Immature natural killer cell (primary cell): ENCODE measurements at regions not wholly inside any gene's neighbourhood (a gene's known extent, or its start where the extent isn't known, plus 50 kb on each side); places are given as distances from the start of the nearest gene placed in this dataset.

Experiments
- DNase-seq, 3 donors: peaks; one replicate each; pipeline ENCODE4 v3.0.0; 2022; ENCODE audit warnings: mixed read lengths in 1 of 3
- H3K27ac Mint-ChIP-seq, 6 donors: one replicate each; pipeline ENCODE4 v1.8.0; 2020; ENCODE audit warnings: mixed read lengths in 6 of 6, mild to moderate bottlenecking in 5 of 6, inconsistent platforms in 4 of 6, moderate library complexity in 3 of 6
- H3K27me3 Mint-ChIP-seq, 3 donors: one replicate each; pipeline ENCODE4 v1.8.0; 2020 to 2021; ENCODE audit warnings: low read depth in 3 of 3, mild to moderate bottlenecking in 3 of 3, mixed read lengths in 3 of 3, moderate library complexity in 3 of 3, inconsistent platforms in 1 of 3
- H3K36me3 Mint-ChIP-seq, 3 donors: one replicate each; pipeline ENCODE4 v1.8.0; 2020; ENCODE audit warnings: mixed read lengths in 3 of 3, inconsistent platforms in 2 of 3, mild to moderate bottlenecking in 2 of 3
- H3K4me1 Mint-ChIP-seq, 2 donors: one replicate each; pipeline ENCODE4 v1.8.0; 2020; ENCODE audit warnings: inconsistent platforms in 2 of 2, mild to moderate bottlenecking in 2 of 2, mixed read lengths in 2 of 2, moderate library complexity in 1 of 2
- H3K4me3 Mint-ChIP-seq, 5 donors: one replicate each; pipeline ENCODE4 v1.8.0; 2020; ENCODE audit warnings: mild to moderate bottlenecking in 5 of 5, mixed read lengths in 5 of 5, inconsistent platforms in 3 of 5, moderate library complexity in 3 of 5
- H3K9me3 Mint-ChIP-seq, 6 donors: one replicate each; pipeline ENCODE4 v1.8.0; 2020; ENCODE audit warnings: mild to moderate bottlenecking in 6 of 6, mixed read lengths in 6 of 6, inconsistent platforms in 4 of 6, moderate library complexity in 3 of 6

DNA sequence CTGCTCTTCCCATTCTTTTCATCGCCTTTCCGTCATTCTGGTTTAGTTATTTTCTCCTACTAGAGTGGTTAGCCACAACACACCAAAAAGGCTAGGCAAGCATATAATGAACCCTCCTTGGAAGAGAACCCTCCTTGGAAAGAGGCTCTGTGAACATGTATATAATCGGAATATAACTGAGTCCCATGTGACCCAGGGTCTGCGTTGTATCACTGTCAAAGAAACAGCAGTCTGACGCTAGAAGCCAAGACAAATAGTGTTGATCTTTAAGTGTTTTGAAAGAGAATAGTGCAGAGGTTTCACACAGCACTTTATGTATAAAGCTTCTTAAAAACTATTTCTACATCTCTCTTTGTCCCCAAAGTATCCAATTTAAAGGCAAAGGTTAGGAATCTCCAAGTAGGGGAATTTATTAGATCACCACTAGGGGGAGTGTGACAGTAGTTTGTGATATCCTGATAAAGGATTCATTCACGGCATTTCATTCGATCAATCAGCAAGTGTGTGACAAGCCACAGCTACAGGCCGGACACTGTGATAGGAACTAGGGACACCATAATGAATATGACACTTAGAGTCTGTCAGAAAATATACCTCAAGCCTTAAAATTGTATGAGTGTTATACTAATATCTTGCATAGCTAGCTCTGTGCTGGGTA is 395.3 kb downstream of the CD109 start:
- no peak for DNase-seq
- Mint-ChIP-seq H3K4me3 (no peak overlapping the region), H3K9me3 (peaks cover 0 to 9% (median 2%) of the 10 kb centered on the region in 6 donors), H3K4me1 (no peaks in the 10 kb centered on the region), H3K36me3 (no peaks in the 10 kb centered on the region), H3K27ac (no peak overlapping the region), H3K27me3 (peaks cover 0 to 2% (median 1%) of the 10 kb centered on the region in 3 donors)

DNA sequence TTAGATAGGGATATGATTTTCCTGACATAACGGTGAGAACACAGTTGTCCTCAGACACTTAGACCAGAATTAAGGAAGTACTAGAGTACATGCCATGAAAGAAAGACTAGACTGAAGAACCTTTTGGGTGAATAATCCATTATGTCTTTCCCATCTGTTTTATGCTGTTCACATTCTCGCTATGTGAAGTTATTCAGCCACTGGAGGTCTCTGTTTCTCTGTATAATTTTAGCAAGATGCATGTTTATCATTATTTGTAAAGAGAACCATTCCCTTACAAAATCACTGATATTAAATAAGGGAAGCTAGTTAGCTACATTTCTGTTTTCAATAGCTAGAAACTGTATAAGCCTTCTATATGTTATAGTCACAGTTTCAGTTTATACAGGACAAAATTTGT is 391.9 kb downstream of the CD109 start:
- H3K27ac Mint-ChIP-seq: no peak overlapping the region
- no peaks in the 10 kb centered on the region for H3K36me3 Mint-ChIP-seq
- DNase-seq: no peak
- H3K9me3 Mint-ChIP-seq: peaks cover 0 to 8% (median 2%) of the 10 kb centered on the region in 6 donors
- peaks cover 0 to 2% (median 1%) of the 10 kb centered on the region in 3 donors for H3K27me3 Mint-ChIP-seq
- H3K4me3 Mint-ChIP-seq: no peak overlapping the region
- H3K4me1 Mint-ChIP-seq: no peaks in the 10 kb centered on the region

DNA sequence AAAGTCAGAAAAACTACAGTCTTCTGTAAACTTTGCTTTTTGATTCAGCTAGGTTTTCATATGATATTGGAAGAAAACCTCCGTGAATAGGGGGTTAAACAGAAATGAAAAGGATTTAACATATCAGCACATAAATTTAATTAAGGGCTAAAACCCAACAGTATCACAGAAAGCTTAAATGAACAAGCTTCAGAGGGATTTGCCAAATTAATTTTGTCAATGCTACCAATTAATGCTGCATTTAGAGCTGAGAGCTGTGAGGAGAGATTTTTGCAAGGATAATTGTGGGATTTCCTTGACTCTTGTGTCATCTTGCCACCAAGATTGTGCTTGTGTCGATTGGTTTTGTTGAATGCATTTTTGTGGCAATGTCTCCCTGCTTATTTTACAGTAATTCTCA is 379.9 kb downstream of the CD109 start:
- Mint-ChIP-seq H3K9me3 (peaks cover 0 to 6% (median 2%) of the 10 kb centered on the region in 6 donors), H3K27me3 (peaks cover 0 to 1% (median 0%) of the 10 kb centered on the region in 3 donors), H3K4me1 (no peaks in the 10 kb centered on the region), H3K27ac (no peak overlapping the region), H3K4me3 (no peak overlapping the region), H3K36me3 (no peaks in the 10 kb centered on the region)
- DNase-seq: no peak

DNA sequence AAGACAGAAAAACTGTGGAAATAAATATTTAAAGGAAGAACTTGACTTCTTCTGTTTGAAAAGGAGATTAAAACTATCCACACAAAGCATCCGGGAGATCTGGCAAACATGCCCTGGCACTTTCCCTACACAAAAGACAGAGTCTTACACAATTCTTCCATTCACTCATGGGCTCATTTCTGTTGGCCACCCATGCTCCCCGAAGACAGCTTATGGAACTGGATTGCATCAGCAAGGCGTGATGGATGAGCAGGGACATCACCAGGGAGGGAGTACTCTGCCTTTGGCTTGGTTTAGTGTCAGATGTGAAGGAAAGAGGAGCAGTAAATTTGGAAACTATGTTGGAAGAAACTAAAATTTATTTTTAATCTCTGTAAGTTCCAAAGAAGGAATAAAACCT is 379.3 kb downstream of the CD109 start:
- DNase-seq: no peak
- Mint-ChIP-seq H3K9me3 (peaks cover 0 to 6% (median 1%) of the 10 kb centered on the region in 6 donors), H3K27ac (no peak overlapping the region), H3K27me3 (peaks cover 0 to 1% (median 0%) of the 10 kb centered on the region in 3 donors), H3K4me3 (no peak overlapping the region), H3K36me3 (no peaks in the 10 kb centered on the region), H3K4me1 (no peaks in the 10 kb centered on the region)

DNA sequence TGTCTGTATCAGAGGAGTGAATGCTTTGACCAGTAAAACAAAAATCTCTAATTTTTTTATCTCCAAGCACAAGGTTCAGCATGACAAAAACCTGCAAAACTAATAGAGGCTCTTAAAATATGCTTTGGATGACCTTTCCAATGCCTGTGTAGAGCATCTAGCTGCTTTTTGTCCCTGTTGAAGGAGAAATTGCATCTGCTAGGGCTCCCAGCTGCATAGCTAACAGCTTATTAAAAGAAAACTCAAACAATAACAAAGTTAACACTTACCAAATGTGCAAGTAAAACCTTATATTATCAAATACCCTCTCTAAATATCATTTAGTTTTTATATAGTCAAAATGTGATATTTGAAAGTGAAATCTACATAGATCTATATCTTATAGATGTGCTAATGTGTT is 378.6 kb downstream of the CD109 start:
- Mint-ChIP-seq H3K9me3 (peaks cover 0 to 12% (median 1%) of the 10 kb centered on the region in 6 donors), H3K27me3 (peaks cover 0 to 1% (median 0%) of the 10 kb centered on the region in 3 donors), H3K4me1 (no peaks in the 10 kb centered on the region), H3K4me3 (no peak overlapping the region), H3K27ac (no peak overlapping the region), H3K36me3 (no peaks in the 10 kb centered on the region)
- DNase-seq: no peak

DNA sequence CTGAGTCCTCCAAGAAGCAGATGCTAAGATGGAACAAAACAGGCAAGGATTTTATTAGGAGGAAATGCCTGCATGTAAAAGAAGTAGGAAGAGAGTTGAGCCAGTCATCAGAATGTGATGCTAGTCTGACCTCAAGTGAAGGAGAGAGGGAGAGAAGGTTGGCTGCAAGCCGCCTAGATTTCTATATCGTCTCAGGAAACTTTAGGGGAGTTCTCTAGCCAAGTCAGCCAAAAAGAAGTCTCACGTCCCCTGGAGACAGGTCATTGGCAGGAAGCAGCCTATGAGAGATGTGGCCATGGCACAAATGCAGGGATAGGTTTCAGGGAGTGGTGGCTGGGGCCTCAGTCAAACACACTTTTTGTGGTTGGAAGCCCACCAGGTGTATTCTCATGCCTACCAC is 378.0 kb downstream of the CD109 start:
- Mint-ChIP-seq H3K27me3 (peaks cover 0 to 1% (median 0%) of the 10 kb centered on the region in 3 donors), H3K27ac (no peak overlapping the region), H3K4me1 (no peaks in the 10 kb centered on the region), H3K9me3 (peaks cover 0 to 13% (median 1%) of the 10 kb centered on the region in 6 donors), H3K4me3 (no peak overlapping the region), H3K36me3 (no peaks in the 10 kb centered on the region)
- no peak for DNase-seq

DNA sequence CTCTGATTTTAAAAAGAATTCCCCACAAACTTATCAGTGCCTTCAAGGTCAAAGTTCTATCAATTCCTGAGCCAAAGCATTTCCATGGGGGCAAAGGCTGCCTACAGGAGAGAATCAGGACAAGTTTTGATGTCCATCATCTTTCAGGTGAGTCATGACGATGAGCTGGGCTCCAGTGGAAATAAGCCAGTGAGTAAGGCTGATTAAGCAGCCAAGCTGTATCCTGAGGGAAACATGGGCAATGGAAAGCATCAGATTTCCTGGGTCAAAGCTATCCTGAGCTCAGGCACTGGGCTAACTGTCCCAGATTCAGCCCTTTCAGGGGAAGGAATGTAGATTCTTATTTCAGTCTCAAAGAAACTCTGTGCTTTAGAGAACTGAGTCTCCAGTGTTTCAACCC is 377.4 kb downstream of the CD109 start:
- Mint-ChIP-seq H3K4me1 (no peaks in the 10 kb centered on the region), H3K36me3 (no peaks in the 10 kb centered on the region), H3K9me3 (peaks cover 0 to 13% (median 1%) of the 10 kb centered on the region in 6 donors), H3K27me3 (peaks cover 0 to 1% (median 0%) of the 10 kb centered on the region in 3 donors), H3K4me3 (no peak overlapping the region), H3K27ac (no peak overlapping the region)
- no peak for DNase-seq

DNA sequence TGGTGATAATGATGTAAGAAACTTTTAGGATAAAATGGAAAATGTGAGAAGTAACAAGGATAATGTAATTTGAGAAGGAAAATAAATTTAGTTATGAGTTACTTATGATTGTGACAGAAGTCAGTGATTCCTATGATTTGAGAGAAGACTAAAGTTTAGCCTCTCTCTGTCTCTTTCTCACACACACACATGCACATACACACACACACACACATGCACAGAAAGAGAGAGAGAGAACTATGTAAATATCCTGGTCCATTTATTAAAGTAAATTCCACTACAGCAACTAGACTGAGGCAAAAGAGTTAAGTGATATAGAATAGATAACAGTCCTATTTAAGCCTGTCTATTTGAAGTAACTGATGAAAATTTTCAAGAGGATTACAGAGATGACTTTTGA is 375.2 kb downstream of the CD109 start:
- no peak overlapping the region for H3K27ac Mint-ChIP-seq
- peaks cover 0 to 18% (median 3%) of the 10 kb centered on the region in 6 donors for H3K9me3 Mint-ChIP-seq
- H3K4me3 Mint-ChIP-seq: no peak overlapping the region
- peaks cover 0 to 1% (median 0%) of the 10 kb centered on the region in 3 donors for H3K27me3 Mint-ChIP-seq
- H3K36me3 Mint-ChIP-seq: no peaks in the 10 kb centered on the region
- DNase-seq: no peak
- H3K4me1 Mint-ChIP-seq: no peaks in the 10 kb centered on the region

DNA sequence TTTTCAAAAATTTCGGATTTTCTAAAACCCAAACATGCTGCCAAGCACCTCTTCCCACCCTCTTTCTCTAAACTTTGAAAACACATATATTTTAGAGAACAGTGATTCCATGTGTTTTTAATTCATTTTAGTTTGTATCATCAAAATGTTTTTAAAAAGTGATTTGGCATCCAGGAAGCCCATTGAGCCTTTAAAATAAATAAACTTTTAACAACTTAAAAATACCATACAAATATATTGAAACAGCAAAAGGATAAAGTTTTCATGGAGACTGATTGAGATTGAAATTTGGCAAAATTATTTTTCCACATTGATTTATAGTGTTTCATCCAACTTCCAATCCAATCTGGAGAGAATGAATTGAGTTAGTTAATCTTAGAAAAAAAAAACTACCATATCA is 374.7 kb downstream of the CD109 start:
- Mint-ChIP-seq H3K9me3 (peaks cover 0 to 18% (median 3%) of the 10 kb centered on the region in 6 donors), H3K27me3 (peaks cover 0 to 1% (median 0%) of the 10 kb centered on the region in 3 donors), H3K4me3 (no peak overlapping the region), H3K36me3 (no peaks in the 10 kb centered on the region), H3K4me1 (no peaks in the 10 kb centered on the region), H3K27ac (no peak overlapping the region)
- no peak for DNase-seq

DNA sequence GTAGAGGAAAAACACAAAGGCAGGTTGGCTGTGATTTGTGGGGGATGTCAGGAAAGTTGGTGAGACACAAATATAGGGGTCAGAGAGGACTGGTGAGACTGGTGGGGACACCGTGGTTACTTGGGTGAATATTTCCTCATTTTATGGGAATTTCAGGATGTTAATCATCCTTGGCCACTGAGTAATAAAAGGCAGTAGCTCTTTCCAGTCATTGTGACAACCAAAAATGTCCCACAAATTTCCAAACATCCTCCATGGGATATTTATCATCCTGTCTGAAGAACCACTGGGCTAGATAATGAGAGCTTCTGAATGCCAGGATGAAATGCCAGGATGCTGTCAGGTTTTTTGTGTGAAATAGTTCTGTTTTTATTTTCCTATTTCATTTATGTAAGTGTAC is 374.1 kb downstream of the CD109 start:
- Mint-ChIP-seq H3K36me3 (no peaks in the 10 kb centered on the region), H3K4me3 (no peak overlapping the region), H3K27me3 (peaks cover 0 to 1% (median 0%) of the 10 kb centered on the region in 3 donors), H3K9me3 (peaks cover 0 to 13% (median 3%) of the 10 kb centered on the region in 6 donors), H3K27ac (no peak overlapping the region), H3K4me1 (no peaks in the 10 kb centered on the region)
- no peak for DNase-seq

DNA sequence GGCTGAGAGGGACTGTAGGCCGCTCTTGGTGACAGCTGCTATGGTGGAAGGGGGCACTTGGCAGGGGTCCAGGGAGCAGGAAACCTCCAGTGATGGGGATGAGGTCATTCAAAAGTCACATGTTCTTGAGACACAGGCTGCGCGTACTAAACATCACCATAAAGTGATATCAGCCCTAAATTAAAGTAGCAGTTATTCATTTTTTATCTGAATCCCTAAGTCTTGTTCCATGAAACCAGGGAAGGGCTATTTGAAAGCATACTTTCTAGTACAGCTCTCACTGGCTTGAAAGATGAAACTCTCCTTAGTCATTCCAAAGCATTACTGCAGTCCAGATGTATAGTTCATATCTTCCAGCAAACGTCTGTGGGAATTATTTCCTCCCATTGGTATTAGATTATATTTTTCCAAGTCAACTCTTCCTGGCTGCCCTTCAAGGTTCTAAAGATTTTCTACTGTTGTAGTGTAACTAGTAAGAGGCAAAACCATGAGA is 373.1 kb downstream of the CD109 start:
- no peak for DNase-seq
- Mint-ChIP-seq H3K27me3 (peaks cover 0 to 1% (median 0%) of the 10 kb centered on the region in 3 donors), H3K4me3 (no peak overlapping the region)

DNA sequence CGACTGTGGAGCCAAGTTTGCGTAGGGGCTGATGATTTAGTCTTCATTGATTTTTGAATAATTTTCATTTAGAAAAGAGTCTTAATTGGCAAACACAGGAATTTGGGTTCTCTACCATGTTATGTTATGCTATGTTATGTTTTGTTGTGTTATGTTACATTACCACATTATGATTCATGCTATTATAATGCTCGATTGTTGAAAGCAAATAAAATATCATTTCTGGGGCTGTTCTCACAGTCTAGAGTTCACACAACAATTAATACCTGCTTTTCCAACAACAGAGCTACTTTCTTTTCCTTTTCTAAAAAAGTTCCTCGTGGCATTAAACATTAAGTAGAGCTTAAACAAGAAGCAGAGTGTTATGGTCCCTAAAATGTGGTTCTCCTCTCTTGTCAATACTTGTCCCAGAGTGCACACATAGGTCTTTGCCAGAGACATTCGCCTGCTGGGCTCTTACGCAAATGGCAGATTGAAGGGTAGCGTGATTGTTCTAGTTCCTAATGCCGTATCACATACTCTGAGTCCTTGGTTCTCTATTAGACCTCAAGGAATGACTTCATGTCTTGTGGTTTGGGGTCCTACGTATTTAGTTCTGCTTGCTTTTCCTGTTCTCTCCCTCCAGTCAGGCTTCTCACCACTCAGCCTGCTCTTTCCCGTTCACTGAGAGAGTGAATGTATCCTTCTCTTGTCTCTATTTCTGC is 370.3 kb downstream of the CD109 start:
- Mint-ChIP-seq H3K4me3 (no peak overlapping the region), H3K27ac (no peak overlapping the region), H3K36me3 (no peaks in the 10 kb centered on the region), H3K9me3 (peaks cover 0 to 19% (median 3%) of the 10 kb centered on the region in 6 donors), H3K27me3 (peaks cover 0 to 1% (median 0%) of the 10 kb centered on the region in 3 donors), H3K4me1 (no peaks in the 10 kb centered on the region)
- no peak for DNase-seq

More for the DNA sequence above, 373.1 kb downstream of the CD109 start:
- Mint-ChIP-seq H3K27ac (no peak overlapping the region), H3K36me3 (no peaks in the 10 kb centered on the region), H3K4me1 (no peaks in the 10 kb centered on the region), H3K9me3 (peaks cover 0 to 19% (median 3%) of the 10 kb centered on the region in 6 donors)

DNA sequence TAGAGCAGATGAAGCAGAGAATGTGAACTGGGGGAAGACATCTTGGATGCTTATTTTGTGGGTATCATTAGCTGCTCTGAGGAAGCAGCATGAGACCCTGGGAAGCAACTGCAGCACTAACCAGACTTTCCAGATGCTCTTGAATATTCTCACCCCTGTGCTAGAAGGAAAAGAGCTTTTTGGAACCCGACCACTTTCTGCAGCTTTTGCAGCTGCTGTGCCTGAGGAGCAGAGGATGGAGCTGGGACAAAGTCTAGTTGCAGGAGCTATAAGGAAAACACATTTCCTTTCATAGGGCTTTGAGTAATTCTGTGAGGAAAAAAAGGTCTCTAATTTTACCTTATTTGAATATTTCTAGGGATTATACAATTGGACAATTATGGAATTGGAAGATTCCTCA is 369.7 kb downstream of the CD109 start:
- Mint-ChIP-seq H3K36me3 (no peaks in the 10 kb centered on the region), H3K9me3 (peaks cover 0 to 19% (median 3%) of the 10 kb centered on the region in 6 donors), H3K4me3 (no peak overlapping the region), H3K27me3 (no peaks in the 10 kb centered on the region), H3K4me1 (no peaks in the 10 kb centered on the region), H3K27ac (no peak overlapping the region)
- DNase-seq: no peak

DNA sequence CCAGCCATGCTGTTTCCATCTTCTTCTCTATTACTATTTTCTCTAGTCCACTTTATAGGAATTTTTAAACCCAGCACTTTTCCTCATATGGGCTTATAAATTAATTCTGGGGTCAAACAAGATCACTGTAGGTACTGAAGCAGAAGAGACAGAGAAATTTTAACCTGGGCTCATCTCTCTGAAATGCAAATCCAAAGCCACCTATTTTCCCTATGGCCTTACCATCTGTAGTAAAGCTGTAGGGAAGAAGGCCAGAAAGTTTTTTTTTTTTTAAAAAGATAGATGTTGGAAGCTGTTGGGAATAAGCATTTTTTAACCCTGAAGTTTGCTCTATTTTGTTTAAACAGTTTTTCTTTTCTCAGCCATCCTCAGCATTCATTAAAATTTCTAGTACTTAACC is 367.4 kb downstream of the CD109 start:
- H3K9me3 Mint-ChIP-seq: peaks cover 0 to 13% (median 2%) of the 10 kb centered on the region in 6 donors
- H3K4me3 Mint-ChIP-seq: no peak overlapping the region
- H3K36me3 Mint-ChIP-seq: no peaks in the 10 kb centered on the region
- no peaks in the 10 kb centered on the region for H3K4me1 Mint-ChIP-seq
- no peaks in the 10 kb centered on the region for H3K27me3 Mint-ChIP-seq
- H3K27ac Mint-ChIP-seq: no peak overlapping the region
- DNase-seq: no peak
